ENCODE measurements at regions not wholly inside any gene's neighbourhood (a gene's known extent, or its start where the extent isn't known, plus 50 kb on each side); places are given as distances from the start of the nearest gene placed in this dataset.

DNA sequence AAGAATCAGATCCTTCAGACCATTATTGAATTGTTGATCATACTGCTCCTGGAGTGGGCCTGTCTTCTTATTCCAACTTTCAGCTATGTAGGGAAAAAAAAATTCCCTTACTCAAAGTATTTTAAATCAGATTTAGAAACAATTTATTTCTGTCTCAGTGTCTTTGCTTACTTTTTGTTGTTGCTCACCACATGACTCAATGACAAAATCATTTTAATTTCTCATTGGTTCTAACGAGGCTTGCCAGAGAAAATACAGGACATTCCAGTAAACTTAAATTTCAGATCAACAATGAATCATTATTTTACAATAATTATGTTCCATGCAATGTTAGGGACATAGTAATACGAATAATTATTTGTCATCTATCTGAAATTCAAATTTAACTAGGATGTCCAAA, 748.5 kb upstream of the CBLB start (continued):
- TF ChIP-seq, protein P1, sequence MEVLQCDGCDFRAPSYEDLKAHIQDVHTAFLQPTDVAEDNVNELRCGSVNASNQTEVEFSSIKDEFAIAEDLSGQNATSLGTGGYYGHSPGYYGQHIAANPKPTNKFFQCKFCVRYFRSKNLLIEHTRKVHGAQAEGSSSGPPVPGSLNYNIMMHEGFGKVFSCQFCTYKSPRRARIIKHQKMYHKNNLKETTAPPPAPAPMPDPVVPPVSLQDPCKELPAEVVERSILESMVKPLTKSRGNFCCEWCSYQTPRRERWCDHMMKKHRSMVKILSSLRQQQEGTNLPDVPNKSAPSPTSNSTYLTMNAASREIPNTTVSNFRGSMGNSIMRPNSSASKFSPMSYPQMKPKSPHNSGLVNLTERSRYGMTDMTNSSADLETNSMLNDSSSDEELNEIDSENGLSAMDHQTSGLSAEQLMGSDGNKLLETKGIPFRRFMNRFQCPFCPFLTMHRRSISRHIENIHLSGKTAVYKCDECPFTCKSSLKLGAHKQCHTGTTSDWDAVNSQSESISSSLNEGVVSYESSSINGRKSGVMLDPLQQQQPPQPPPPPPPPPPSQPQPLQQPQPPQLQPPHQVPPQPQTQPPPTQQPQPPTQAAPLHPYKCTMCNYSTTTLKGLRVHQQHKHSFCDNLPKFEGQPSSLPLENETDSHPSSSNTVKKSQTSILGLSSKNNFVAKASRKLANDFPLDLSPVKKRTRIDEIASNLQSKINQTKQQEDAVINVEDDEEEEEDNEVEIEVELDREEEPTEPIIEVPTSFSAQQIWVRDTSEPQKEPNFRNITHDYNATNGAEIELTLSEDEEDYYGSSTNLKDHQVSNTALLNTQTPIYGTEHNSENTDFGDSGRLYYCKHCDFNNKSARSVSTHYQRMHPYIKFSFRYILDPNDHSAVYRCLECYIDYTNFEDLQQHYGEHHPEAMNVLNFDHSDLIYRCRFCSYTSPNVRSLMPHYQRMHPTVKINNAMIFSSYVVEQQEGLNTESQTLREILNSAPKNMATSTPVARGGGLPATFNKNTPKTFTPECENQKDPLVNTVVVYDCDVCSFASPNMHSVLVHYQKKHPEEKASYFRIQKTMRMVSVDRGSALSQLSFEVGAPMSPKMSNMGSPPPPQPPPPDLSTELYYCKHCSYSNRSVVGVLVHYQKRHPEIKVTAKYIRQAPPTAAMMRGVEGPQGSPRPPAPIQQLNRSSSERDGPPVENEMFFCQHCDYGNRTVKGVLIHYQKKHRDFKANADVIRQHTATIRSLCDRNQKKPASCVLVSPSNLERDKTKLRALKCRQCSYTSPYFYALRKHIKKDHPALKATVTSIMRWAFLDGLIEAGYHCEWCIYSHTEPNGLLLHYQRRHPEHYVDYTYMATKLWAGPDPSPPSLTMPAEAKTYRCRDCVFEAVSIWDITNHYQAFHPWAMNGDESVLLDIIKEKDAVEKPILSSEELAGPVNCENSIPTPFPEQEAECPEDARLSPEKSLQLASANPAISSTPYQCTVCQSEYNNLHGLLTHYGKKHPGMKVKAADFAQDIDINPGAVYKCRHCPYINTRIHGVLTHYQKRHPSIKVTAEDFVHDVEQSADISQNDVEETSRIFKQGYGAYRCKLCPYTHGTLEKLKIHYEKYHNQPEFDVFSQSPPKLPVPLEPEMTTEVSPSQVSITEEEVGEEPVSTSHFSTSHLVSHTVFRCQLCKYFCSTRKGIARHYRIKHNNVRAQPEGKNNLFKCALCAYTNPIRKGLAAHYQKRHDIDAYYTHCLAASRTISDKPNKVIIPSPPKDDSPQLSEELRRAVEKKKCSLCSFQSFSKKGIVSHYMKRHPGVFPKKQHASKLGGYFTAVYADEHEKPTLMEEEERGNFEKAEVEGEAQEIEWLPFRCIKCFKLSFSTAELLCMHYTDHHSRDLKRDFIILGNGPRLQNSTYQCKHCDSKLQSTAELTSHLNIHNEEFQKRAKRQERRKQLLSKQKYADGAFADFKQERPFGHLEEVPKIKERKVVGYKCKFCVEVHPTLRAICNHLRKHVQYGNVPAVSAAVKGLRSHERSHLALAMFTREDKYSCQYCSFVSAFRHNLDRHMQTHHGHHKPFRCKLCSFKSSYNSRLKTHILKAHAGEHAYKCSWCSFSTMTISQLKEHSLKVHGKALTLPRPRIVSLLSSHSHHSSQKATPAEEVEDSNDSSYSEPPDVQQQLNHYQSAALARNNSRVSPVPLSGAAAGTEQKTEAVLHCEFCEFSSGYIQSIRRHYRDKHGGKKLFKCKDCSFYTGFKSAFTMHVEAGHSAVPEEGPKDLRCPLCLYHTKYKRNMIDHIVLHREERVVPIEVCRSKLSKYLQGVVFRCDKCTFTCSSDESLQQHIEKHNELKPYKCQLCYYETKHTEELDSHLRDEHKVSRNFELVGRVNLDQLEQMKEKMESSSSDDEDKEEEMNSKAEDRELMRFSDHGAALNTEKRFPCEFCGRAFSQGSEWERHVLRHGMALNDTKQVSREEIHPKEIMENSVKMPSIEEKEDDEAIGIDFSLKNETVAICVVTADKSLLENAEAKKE (CRISPR knock-in tag; IDR thresholded peaks at IDR 0.05), result no peak
- TF ChIP-seq NANOG (IDR thresholded peaks at IDR 0.05; ENCODE audit: borderline replicate concordance), result no peak

DNA sequence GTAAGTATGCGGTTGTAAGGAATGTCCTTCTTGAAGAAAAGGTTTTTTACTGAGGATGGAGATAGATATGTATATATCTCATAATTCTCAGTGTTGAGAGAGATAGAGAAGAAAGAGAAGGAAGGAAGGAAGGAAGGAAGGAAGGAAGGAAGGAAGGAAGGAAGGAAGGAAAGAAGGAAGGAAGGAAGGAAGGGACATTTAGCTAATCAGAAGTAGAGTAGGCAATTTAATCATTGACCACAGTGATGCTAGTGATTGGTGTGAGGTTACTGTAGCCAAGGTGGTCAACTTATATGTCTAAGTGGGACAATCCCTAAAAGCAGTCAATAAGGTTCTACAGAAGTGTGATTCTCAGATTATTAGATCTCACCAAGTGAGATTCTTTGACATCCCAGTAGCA, 751.8 kb upstream of the CBLB start:
- Mint-ChIP-seq H3K27me3 (ENCODE audit: insufficient read depth, low read depth, poor library complexity) (no peaks in the 10 kb centered on the region), H3K4me1 (no peaks in the 10 kb centered on the region), H3K36me3 (ENCODE audit: low read depth) (peaks cover 24% of the 10 kb centered on the region), H3K9me3 (peaks cover 33% of the 10 kb centered on the region), H3K27ac (no peak overlapping the region), H3K4me3 (no peak overlapping the region)
- H3K4me3 ChIP-seq, result no peak overlapping the region
- H4K20me1 ChIP-seq (replicated peaks; ENCODE audit: insufficient read depth), result no peaks in the 10 kb centered on the region
- H3K9me2 ChIP-seq (ENCODE audit: insufficient read depth), result no peaks in the 10 kb centered on the region
- H3K79me2 ChIP-seq (replicated peaks; ENCODE audit: insufficient read depth), result no peaks in the 10 kb centered on the region
- no peaks in the 10 kb centered on the region for H3K27me3 ChIP-seq (ENCODE audit: insufficient read depth)
- no peak for ATAC-seq
- no peak overlapping the region for H2AFZ ChIP-seq
- H3F3A ChIP-seq (replicated peaks; ENCODE audit: low read depth), result no peaks in the 10 kb centered on the region
- no peak for DNase-seq (ENCODE audit: low spot score)
- H3K4me2 ChIP-seq, result no peak overlapping the region
- H3K36me3 ChIP-seq (ENCODE audit: insufficient read depth), result peaks cover 16% of the 10 kb centered on the region
- H3K27ac ChIP-seq (ENCODE audit: low read depth), result no peak overlapping the region
- H3K4me1 ChIP-seq (ENCODE audit: insufficient read depth), result no peaks in the 10 kb centered on the region
- TF ChIP-seq, protein P1 (CRISPR knock-in tag; IDR thresholded peaks at IDR 0.05), result no peak
- TF ChIP-seq CTCF (conservative IDR thresholded peaks at IDR 0.05; ENCODE audit: low read depth in 2 of 2), result no peak
- no peak for TF ChIP-seq EZH2phosphoT487 (IDR thresholded peaks at IDR 0.05; ENCODE audit: unreplicated experiment)
- no peak for TF ChIP-seq ZNF114 (CRISPR knock-in tag; IDR thresholded peaks at IDR 0.05)
- no peak for TF ChIP-seq EZH2 (IDR thresholded peaks at IDR 0.05; ENCODE audit: low read depth, unreplicated experiment)
- TF ChIP-seq JUNB (IDR thresholded peaks at IDR 0.05; ENCODE audit: unreplicated experiment), result no peak
- TF ChIP-seq POLR2AphosphoS5 (IDR thresholded peaks at IDR 0.05; ENCODE audit: low read depth), result no peak

All from GM23338 (cell line).